Panc1 (cell line): ENCODE measurements at regions not wholly inside any gene's neighbourhood (a gene's known extent, or its start where the extent isn't known, plus 50 kb on each side); places are given as distances from the start of the nearest gene placed in this dataset.

Experiments used
- POLR2AphosphoS5 ChIP-seq: IDR thresholded peaks from 2 replicates; pipeline ENCODE4 v1.6.1; 2012; ENCODE audit warnings: mild to moderate bottlenecking, low read depth, low read length, moderate library complexity
- SIN3A ChIP-seq: IDR thresholded peaks from 2 replicates; pipeline ENCODE4 v1.6.1; 2012; ENCODE audit warnings: low read depth, mild to moderate bottlenecking, low read length, moderate library complexity, borderline replicate concordance; ENCODE audit not compliant: insufficient read depth
- TF ChIP-seq, protein P1 (sequence below): fragments of 450-650 bp; IDR thresholded peaks from 2 replicates; pipeline ENCODE4 v1.5.1; 2017; ENCODE audit warnings: mild to moderate bottlenecking

DNA sequence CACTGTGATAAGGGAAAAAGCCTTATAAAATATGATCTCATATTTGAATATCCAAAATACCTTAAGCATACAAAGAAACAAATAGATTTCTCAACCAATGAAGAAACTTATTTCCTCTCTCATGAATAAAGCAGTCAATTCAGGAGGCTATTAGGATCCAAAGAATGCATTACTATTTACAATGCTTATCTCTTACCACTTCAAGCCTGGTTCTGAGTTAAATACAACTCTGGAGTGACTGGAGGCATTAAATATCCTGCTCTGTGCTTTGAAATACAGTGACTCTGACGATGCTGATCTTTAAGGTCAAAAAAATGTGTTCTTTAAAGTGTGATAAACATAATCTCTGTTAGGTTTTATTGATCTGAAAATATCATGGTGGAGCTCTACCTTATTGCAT, 493.2 kb downstream of the ZWINT start:
- TF ChIP-seq, protein P1, sequence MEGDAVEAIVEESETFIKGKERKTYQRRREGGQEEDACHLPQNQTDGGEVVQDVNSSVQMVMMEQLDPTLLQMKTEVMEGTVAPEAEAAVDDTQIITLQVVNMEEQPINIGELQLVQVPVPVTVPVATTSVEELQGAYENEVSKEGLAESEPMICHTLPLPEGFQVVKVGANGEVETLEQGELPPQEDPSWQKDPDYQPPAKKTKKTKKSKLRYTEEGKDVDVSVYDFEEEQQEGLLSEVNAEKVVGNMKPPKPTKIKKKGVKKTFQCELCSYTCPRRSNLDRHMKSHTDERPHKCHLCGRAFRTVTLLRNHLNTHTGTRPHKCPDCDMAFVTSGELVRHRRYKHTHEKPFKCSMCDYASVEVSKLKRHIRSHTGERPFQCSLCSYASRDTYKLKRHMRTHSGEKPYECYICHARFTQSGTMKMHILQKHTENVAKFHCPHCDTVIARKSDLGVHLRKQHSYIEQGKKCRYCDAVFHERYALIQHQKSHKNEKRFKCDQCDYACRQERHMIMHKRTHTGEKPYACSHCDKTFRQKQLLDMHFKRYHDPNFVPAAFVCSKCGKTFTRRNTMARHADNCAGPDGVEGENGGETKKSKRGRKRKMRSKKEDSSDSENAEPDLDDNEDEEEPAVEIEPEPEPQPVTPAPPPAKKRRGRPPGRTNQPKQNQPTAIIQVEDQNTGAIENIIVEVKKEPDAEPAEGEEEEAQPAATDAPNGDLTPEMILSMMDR, result no peak
- TF ChIP-seq POLR2AphosphoS5 (no peak), SIN3A (no peak)
